DMS 273 (cell line): ENCODE measurements at regions not wholly inside any gene's neighbourhood (a gene's known extent, or its start where the extent isn't known, plus 50 kb on each side); places are given as distances from the start of the nearest gene placed in this dataset.
A peak's percentile ranks its signal among the peaks of the same experiment; 100 is the strongest.

ENCODE experiments used
- DNase-seq: peaks from one replicate; lab custom pipeline; 2025; ENCODE audit not compliant: unreplicated experiment; lab: John Stamatoyannopoulos, UW

- no peak for DNase-seq
Measured at GRCh38 chr17:77426676-77427386, 286.1 kb downstream of the SEC14L1 start.

- peak; percentile 61 for DNase-seq
Measured at GRCh38 chr17:77427391-77427991, 286.7 kb downstream of the SEC14L1 start.

GRCh38 chr17:77428020-77428748 lies 287.4 kb downstream of the SEC14L1 start:
- DNase-seq = no peak

GRCh38 chr17:77428749-77429368 lies 288.1 kb downstream of the SEC14L1 start:
- no peak for DNase-seq

GRCh38 chr17:77429369-77429968 lies 288.7 kb downstream of the SEC14L1 start:
- no peak for DNase-seq

- peak; percentile 92 for DNase-seq
Measured at GRCh38 chr17:77429969-77430752, 289.4 kb downstream of the SEC14L1 start.

GRCh38 chr17:77432034-77432661 lies 291.4 kb downstream of the SEC14L1 start:
- no peak for DNase-seq

- DNase-seq = no peak
Measured at GRCh38 chr17:77432742-77433141, 292.0 kb downstream of the SEC14L1 start.

GRCh38 chr17:77433385-77434135 lies 292.8 kb downstream of the SEC14L1 start:
- DNase-seq = no peak

- no peak for DNase-seq
Measured at GRCh38 chr17:77434136-77435114, 293.7 kb downstream of the SEC14L1 start.

GRCh38 chr17:77435272-77436057 lies 294.7 kb downstream of the SEC14L1 start:
- no peak for DNase-seq

GRCh38 chr17:77436058-77436442 lies 295.3 kb downstream of the SEC14L1 start:
- peak; percentile 92 for DNase-seq

- DNase-seq = no peak
Measured at GRCh38 chr17:77436481-77436880, 295.7 kb downstream of the SEC14L1 start.

- peak; percentile 75 for DNase-seq
Measured at GRCh38 chr17:77437017-77437416, 296.2 kb downstream of the SEC14L1 start.

- DNase-seq = no peak
Measured at GRCh38 chr17:77437747-77438146, 297.0 kb downstream of the SEC14L1 start.

- DNase-seq = no peak
Measured at GRCh38 chr17:77438241-77439188, 297.7 kb downstream of the SEC14L1 start.
